ENCODE measurements at regions not wholly inside any gene's neighbourhood (a gene's known extent, or its start where the extent isn't known, plus 50 kb on each side); places are given as distances from the start of the nearest gene placed in this dataset.

DNA sequence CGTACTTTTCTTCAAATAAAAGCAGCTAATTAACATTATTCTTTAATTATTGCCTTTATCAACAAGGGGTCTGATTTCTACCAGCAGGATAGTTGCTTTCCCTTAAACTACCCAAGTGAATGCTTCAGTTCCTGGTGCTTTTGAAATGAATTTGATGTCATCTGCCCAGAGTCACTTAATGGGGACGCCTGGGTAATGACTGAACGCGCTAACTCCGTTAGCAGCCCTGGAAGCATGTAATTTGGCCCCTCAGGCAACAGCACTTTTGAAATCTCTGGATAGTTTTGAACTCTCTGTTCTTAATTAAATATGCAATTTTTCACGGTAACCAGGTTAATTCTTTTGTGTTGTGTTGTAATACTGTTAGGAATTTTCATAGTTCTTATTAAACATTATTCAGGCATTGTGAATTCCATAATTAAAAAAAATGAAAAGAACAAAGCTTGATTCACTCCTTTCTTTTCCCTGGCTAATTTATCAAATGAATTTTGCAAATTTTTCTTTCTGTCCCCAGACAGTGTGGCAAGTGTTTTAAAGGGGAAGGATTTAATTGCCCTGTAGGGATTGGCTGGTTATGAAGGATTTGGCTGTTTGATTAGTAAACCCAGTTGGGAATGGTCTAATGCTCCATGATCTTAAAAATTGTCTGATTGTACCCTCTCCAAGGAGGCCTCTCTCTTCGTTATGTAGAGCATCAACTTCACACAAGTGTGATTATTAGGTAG, 137.5 kb upstream of the MYL2 start:
- Histone ChIP-seq H3K4me1 (ENCODE audit: control insufficient read depth, insufficient read depth, low read length) (no peaks in the 10 kb centered on the region), H3K4me2 (ENCODE audit: low read length) (no peak overlapping the region), H3K9me3 (replicated peaks; ENCODE audit: low read length) (no peaks in the 10 kb centered on the region), H3K9ac (ENCODE audit: low read depth, low read length) (no peak overlapping the region), H3K4me3 (ENCODE audit: low read length) (no peak overlapping the region), H3K36me3 (ENCODE audit: insufficient read depth, low read length) (no peaks in the 10 kb centered on the region), H3K27me3 (ENCODE audit: control insufficient read depth, insufficient read depth, low read length) (no peaks in the 10 kb centered on the region)

DNA sequence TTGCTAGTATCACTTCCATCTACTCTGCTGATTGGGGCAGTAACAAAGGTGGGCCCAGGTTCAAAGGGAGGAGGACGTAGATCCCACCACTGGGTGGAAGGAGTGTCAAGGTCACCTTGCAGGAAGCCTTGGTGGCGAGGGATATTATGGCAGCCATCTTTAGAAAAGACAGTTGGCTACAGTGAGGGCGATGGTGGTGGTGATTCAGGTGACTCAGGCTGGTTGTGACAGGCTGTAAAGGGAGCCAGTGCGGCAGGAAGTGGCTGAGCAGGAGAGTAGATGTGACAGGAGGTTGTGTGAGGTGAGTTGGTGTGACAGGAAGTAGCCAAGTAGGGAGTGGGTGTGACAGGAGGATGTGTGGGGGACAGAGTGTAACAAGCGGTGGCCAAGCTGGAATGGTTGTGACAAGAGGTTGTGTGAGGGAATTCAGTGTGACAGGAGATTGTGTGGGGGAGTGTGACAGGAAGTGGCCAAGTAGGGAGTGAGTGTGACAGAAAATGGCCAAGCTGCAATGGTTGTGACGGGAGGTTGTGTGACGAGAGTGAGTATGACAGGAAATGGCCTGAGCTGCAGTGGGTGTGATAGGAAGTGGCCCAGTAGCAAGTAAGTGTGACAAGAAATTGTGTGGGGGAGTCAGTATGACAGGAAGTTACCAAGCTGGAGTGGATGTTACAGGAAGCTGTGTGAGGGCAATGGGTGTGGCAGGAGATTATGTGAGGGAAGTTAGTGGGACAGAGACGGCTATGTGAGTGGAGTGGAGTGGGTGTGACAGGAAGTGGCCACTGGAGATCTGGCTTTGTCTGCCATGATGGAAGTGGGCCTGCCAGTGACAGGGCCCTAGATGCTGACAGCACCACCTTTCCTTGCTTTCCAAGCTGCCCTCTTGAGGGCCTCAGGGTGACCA, 136.5 kb upstream of the MYL2 start:
- no peak overlapping the region for H3K9ac ChIP-seq (ENCODE audit: low read depth, low read length)
- no peaks in the 10 kb centered on the region for H3K36me3 ChIP-seq (ENCODE audit: insufficient read depth, low read length)
- no peak overlapping the region for H3K4me3 ChIP-seq (ENCODE audit: low read length)
- H3K4me1 ChIP-seq (ENCODE audit: control insufficient read depth, insufficient read depth, low read length) = no peaks in the 10 kb centered on the region
- H3K9me3 ChIP-seq (replicated peaks; ENCODE audit: low read length) = no peaks in the 10 kb centered on the region
- no peak overlapping the region for H3K4me2 ChIP-seq (ENCODE audit: low read length)
- H3K27me3 ChIP-seq (ENCODE audit: control insufficient read depth, insufficient read depth, low read length) = no peaks in the 10 kb centered on the region

DNA sequence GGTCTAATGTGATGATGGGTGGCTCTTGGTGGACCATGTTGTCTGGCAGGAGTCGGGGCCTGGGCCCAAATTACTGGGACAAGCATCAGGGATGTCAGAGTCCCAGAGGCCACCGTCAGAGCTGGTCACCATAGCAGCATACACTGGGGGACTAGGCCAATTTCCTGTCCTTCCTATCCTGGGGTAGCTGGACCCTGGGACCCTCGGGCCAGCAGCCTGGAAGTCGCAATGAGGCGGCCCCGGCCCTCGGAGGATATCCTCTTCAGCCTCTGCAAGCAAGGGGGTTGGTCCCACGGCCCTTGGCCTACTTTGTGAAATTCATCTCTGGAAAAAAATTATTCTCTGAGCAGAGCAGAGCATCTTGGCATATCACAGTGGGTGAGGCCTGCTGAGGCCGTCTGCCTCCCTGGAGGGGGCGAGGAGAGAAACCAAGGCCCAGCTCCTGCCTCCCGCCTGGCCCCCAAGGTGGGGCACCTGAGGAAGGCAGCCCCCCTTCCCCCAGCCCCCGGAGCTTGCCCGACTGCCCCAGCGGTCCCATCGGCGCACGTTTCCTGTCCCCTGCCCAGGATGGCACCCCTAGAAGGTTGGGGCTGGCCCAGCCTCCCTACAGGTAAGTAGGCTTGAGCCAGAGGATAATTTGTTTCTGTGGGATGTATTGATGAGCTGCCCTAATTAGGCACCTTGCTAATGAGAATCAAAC, 135.0 kb upstream of the MYL2 start:
- no peaks in the 10 kb centered on the region for H3K36me3 ChIP-seq (ENCODE audit: insufficient read depth, low read length)

DNA sequence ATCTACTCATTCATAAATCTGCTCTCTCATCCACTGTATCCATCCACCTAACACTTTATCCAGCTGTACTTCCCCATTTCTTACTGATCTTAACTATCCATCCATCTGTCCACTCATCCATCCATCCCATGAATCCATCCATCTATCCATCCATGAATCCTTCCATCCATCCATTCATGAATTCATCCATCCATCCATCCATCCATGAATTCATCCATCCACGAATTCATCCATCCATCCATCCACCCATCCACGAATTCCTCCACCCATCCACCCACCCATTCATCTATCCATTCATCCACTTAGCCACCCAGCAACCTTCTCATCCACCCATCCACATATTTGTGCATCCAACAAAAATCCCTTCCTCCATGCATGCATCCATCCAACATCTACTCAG, 128.6 kb upstream of the MYL2 start:
- H3K9me3 ChIP-seq (replicated peaks; ENCODE audit: low read length) = no peaks in the 10 kb centered on the region

More for the DNA sequence above, 135.0 kb upstream of the MYL2 start:
- no peaks in the 10 kb centered on the region for H3K4me1 ChIP-seq (ENCODE audit: control insufficient read depth, insufficient read depth, low read length)
- no peaks in the 10 kb centered on the region for H3K9me3 ChIP-seq (replicated peaks; ENCODE audit: low read length)
- no peak overlapping the region for H3K4me3 ChIP-seq (ENCODE audit: low read length)
- no peak overlapping the region for H3K9ac ChIP-seq (ENCODE audit: low read depth, low read length)
- H3K27me3 ChIP-seq (ENCODE audit: control insufficient read depth, insufficient read depth, low read length) = no peaks in the 10 kb centered on the region
- no peak overlapping the region for H3K4me2 ChIP-seq (ENCODE audit: low read length)

DNA sequence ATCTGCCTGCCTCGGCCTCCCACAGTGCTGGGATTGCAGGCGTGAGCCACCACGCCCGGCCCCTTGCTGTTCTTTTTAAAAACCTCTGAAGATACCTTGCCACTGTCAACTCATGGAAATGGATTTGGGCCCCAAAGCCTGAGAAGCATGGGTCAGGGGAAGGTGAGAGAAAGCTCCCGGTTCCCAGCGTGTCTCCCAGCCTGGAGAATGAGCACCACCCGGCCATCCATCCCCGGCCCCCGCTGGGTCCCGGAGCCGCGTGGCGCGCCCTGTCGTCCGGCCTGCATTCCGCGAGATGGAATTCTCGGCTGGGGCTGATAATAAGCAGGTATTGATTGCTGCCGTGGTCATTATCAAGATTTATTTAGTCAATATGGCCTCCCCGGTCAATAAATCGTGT, 126.5 kb upstream of the MYL2 start:
- Histone ChIP-seq H3K36me3 (ENCODE audit: insufficient read depth, low read length) (no peaks in the 10 kb centered on the region), H3K4me2 (ENCODE audit: low read length) (no peak overlapping the region), H3K9me3 (replicated peaks; ENCODE audit: low read length) (no peaks in the 10 kb centered on the region), H3K9ac (ENCODE audit: low read depth, low read length) (no peak overlapping the region), H3K27me3 (ENCODE audit: control insufficient read depth, insufficient read depth, low read length) (no peaks in the 10 kb centered on the region), H3K4me3 (ENCODE audit: low read length) (no peak overlapping the region), H3K4me1 (ENCODE audit: control insufficient read depth, insufficient read depth, low read length) (no peaks in the 10 kb centered on the region)

More for the DNA sequence above, 128.6 kb upstream of the MYL2 start:
- Histone ChIP-seq H3K4me2 (ENCODE audit: low read length) (no peak overlapping the region), H3K4me1 (ENCODE audit: control insufficient read depth, insufficient read depth, low read length) (no peaks in the 10 kb centered on the region), H3K9ac (ENCODE audit: low read depth, low read length) (no peak overlapping the region), H3K27me3 (ENCODE audit: control insufficient read depth, insufficient read depth, low read length) (no peaks in the 10 kb centered on the region), H3K36me3 (ENCODE audit: insufficient read depth, low read length) (no peaks in the 10 kb centered on the region), H3K4me3 (ENCODE audit: low read length) (no peak overlapping the region)

DNA sequence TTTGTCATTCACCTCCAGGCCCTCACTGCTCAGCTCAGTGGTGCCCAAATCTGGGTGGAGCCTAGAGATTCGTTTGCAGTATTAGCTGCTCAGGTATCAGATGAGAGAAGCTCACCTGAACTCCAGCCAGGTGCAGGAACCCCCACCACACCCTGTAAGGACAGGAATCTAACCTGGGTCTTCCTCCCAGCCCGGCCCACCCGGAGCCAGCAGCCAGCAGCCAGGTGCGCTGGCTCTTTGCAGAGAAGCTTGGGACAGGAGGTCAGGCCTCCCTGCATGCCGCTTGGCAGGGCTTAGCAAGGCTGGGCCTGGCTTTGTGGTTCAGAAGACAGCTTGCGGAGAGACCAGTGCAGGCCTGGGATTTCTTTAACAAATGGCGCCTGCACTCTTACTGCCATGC, 125.6 kb upstream of the MYL2 start:
- Histone ChIP-seq H3K4me1 (ENCODE audit: control insufficient read depth, insufficient read depth, low read length) (no peaks in the 10 kb centered on the region), H3K36me3 (ENCODE audit: insufficient read depth, low read length) (no peaks in the 10 kb centered on the region), H3K4me3 (ENCODE audit: low read length) (no peak overlapping the region), H3K4me2 (ENCODE audit: low read length) (no peak overlapping the region), H3K27me3 (ENCODE audit: control insufficient read depth, insufficient read depth, low read length) (peaks cover 3% of the 10 kb centered on the region), H3K9ac (ENCODE audit: low read depth, low read length) (no peak overlapping the region), H3K9me3 (replicated peaks; ENCODE audit: low read length) (no peaks in the 10 kb centered on the region)

DNA sequence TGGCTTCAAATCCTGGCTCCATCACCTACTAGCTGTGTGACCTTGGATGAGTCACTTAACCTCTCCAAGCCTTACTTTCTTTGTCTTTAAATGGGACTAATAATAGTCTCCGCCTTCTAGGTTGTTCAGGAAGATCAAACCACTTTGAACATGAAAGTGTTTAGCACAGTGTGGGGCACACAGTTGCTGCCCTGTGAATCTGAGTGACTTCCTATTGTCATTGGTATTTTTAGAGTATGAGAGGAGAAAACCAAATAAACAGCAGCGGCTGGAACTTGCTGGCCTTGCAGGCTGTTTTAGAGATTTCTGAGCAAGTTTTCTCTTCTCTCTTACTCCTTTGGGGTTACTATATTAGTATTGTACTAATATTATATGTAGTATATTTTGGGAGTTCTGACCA, 120.7 kb upstream of the MYL2 start:
- H3K4me1 ChIP-seq (ENCODE audit: control insufficient read depth, insufficient read depth, low read length) = no peaks in the 10 kb centered on the region
- H3K27me3 ChIP-seq (ENCODE audit: control insufficient read depth, insufficient read depth, low read length) = peaks cover 29% of the 10 kb centered on the region
- no peak overlapping the region for H3K9ac ChIP-seq (ENCODE audit: low read depth, low read length)
- no peaks in the 10 kb centered on the region for H3K9me3 ChIP-seq (replicated peaks; ENCODE audit: low read length)
- H3K4me3 ChIP-seq (ENCODE audit: low read length) = no peak overlapping the region
- no peak overlapping the region for H3K4me2 ChIP-seq (ENCODE audit: low read length)
- no peaks in the 10 kb centered on the region for H3K36me3 ChIP-seq (ENCODE audit: insufficient read depth, low read length)

DNA sequence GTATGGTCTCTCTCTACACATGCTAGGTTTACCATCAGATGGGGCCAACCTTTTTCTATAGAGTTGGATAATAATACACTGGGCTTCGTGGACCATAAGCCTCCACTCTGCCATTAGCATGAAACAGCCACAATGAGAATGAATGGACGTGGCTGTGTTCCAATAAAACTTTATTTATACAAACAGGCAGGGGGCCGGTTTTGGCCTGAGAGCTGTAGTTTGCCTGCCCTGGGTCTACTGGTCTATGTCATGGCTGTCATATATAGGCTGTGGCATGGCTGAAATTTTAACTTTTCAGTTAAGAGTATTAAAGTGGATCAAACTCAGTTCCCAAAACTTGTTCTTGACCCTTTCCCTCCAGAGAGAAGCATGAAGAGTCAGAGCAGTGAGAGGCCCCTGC, 120.3 kb upstream of the MYL2 start:
- no peaks in the 10 kb centered on the region for H3K4me1 ChIP-seq (ENCODE audit: control insufficient read depth, insufficient read depth, low read length)
- H3K36me3 ChIP-seq (ENCODE audit: insufficient read depth, low read length) = no peaks in the 10 kb centered on the region
- no peak overlapping the region for H3K4me3 ChIP-seq (ENCODE audit: low read length)
- H3K9ac ChIP-seq (ENCODE audit: low read depth, low read length) = no peak overlapping the region
- peaks cover 33% of the 10 kb centered on the region for H3K27me3 ChIP-seq (ENCODE audit: control insufficient read depth, insufficient read depth, low read length)
- no peaks in the 10 kb centered on the region for H3K9me3 ChIP-seq (replicated peaks; ENCODE audit: low read length)
- H3K4me2 ChIP-seq (ENCODE audit: low read length) = no peak overlapping the region

DNA sequence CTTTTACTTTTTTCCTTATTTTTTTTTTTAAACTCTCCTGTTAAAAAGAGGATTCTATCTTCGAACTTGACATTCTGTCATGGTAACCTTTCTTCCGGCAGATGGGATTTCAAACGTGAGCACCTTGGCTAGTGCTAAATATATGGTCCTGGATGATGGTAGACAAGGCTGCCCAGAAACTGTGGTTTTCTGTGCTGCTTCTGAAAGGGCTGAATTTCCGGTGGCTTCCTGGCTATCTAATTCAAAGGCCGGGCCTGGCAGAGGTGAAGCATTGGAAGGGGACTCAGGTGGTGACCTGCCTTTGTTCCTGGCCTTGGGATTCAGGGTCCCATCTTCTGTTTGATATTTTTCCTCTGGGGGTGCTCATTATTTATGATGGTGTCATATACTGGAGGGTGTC, 118.6 kb upstream of the MYL2 start:
- H3K36me3 ChIP-seq (ENCODE audit: insufficient read depth, low read length) = no peaks in the 10 kb centered on the region
- H3K4me1 ChIP-seq (ENCODE audit: control insufficient read depth, insufficient read depth, low read length) = no peaks in the 10 kb centered on the region
- no peaks in the 10 kb centered on the region for H3K9me3 ChIP-seq (replicated peaks; ENCODE audit: low read length)
- H3K4me2 ChIP-seq (ENCODE audit: low read length) = no peak overlapping the region
- no peak overlapping the region for H3K4me3 ChIP-seq (ENCODE audit: low read length)
- no peak overlapping the region for H3K9ac ChIP-seq (ENCODE audit: low read depth, low read length)
- peaks cover 44% of the 10 kb centered on the region for H3K27me3 ChIP-seq (ENCODE audit: control insufficient read depth, insufficient read depth, low read length)

DNA sequence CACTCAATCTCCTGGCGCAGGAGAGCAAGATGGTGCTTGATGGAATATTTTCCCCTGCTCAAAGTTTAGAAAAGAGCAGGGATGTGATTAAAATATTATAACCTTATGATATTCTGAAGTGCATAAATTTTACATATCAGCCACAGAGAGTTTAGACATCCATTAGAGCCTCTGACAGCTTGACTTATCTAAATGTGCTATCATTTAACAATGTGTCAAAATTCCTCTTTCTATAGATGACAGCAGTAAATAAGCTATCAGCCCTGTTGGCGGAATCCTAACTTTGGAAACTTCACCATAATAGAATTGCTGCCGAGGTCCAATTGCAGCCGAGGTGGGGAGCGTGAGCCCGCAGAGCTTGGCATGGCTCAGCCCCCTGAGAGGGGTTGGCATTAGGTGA, 117.7 kb upstream of the MYL2 start:
- Histone ChIP-seq H3K27me3 (ENCODE audit: control insufficient read depth, insufficient read depth, low read length) (peaks cover 49% of the 10 kb centered on the region), H3K4me3 (ENCODE audit: low read length) (no peak overlapping the region), H3K4me2 (ENCODE audit: low read length) (no peak overlapping the region), H3K9ac (ENCODE audit: low read depth, low read length) (no peak overlapping the region), H3K4me1 (ENCODE audit: control insufficient read depth, insufficient read depth, low read length) (no peaks in the 10 kb centered on the region), H3K36me3 (ENCODE audit: insufficient read depth, low read length) (no peaks in the 10 kb centered on the region), H3K9me3 (replicated peaks; ENCODE audit: low read length) (no peaks in the 10 kb centered on the region)

DNA sequence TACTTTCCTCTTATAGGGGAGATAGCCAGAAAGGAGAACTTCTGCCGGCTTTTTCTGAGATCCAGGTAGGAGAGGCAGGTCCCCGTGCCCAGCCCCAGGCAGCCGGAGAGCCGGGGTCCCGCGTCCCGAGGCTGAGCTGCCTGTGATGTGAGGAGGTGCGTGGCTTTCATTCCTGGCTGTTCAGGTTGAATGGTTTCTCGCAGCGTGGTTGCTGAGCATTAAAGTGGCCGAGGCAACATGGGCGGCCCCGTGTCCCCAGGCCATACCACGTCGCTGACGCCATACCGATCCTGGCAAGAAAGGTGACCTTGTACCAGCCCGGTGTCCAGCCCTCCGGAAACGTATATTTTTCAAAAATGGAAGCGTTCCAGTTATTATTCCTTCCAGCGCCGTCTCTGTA, 116.7 kb upstream of the MYL2 start:
- Histone ChIP-seq H3K4me2 (ENCODE audit: low read length) (no peak overlapping the region), H3K9ac (ENCODE audit: low read depth, low read length) (no peak overlapping the region), H3K36me3 (ENCODE audit: insufficient read depth, low read length) (no peaks in the 10 kb centered on the region), H3K4me1 (ENCODE audit: control insufficient read depth, insufficient read depth, low read length) (no peaks in the 10 kb centered on the region), H3K4me3 (ENCODE audit: low read length) (no peak overlapping the region), H3K27me3 (ENCODE audit: control insufficient read depth, insufficient read depth, low read length) (peaks cover 59% of the 10 kb centered on the region), H3K9me3 (replicated peaks; ENCODE audit: low read length) (no peaks in the 10 kb centered on the region)
